ENCODE measurements at regions not wholly inside any gene's neighbourhood (a gene's known extent, or its start where the extent isn't known, plus 50 kb on each side); places are given as distances from the start of the nearest gene placed in this dataset.

DNA sequence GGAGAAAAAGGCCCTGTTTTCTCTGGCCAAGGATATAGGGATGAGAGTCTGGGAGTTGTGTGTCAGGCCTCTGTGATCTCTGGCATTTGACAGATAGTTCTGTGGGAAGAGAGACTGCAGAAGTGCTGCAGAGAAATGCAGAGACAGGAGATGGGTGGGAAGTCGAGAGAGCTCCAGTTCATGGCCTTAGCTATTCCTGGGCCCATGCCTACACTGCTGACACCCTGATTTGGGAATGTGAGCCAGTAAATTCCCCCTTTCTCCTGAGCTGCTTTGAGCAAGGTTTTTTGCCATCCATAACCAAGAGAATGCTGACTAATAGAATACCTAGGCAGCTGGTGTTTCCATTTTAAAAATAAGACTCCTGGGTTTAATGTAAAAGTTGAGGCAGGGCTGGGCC is 59.3 kb downstream of the EBLN2 start:
- no peak for TF ChIP-seq EZH2phosphoT487 (conservative IDR thresholded peaks at IDR 0.05; ENCODE audit: low read length)
- TF ChIP-seq, protein P1, sequence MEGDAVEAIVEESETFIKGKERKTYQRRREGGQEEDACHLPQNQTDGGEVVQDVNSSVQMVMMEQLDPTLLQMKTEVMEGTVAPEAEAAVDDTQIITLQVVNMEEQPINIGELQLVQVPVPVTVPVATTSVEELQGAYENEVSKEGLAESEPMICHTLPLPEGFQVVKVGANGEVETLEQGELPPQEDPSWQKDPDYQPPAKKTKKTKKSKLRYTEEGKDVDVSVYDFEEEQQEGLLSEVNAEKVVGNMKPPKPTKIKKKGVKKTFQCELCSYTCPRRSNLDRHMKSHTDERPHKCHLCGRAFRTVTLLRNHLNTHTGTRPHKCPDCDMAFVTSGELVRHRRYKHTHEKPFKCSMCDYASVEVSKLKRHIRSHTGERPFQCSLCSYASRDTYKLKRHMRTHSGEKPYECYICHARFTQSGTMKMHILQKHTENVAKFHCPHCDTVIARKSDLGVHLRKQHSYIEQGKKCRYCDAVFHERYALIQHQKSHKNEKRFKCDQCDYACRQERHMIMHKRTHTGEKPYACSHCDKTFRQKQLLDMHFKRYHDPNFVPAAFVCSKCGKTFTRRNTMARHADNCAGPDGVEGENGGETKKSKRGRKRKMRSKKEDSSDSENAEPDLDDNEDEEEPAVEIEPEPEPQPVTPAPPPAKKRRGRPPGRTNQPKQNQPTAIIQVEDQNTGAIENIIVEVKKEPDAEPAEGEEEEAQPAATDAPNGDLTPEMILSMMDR (IDR thresholded peaks at IDR 0.05; ENCODE audit: insufficient read depth, low read length, poor library complexity, severe bottlenecking) = no peak
- H3K79me2 ChIP-seq (ENCODE audit: insufficient read depth, low read length) = no peaks in the 10 kb centered on the region
- H3K9me3 ChIP-seq (ENCODE audit: insufficient read depth, low read length) = no peaks in the 10 kb centered on the region
- no peak overlapping the region for H3K4me2 ChIP-seq (ENCODE audit: low read depth, low read length, poor library complexity, severe bottlenecking)
- no peaks in the 10 kb centered on the region for H3K27me3 ChIP-seq (ENCODE audit: low read length)
- H3K27ac ChIP-seq (ENCODE audit: low read depth, low read length) = no peak overlapping the region
- no peaks in the 10 kb centered on the region for H3K36me3 ChIP-seq (ENCODE audit: low read length)
- H2AFZ ChIP-seq (ENCODE audit: low read depth, low read length, severe bottlenecking) = no peak overlapping the region
- no peak overlapping the region for H3K9ac ChIP-seq (ENCODE audit: low read length)
- H3K9me2 ChIP-seq (replicated peaks; ENCODE audit: insufficient read depth, low read length) = no peaks in the 10 kb centered on the region
- no peaks in the 10 kb centered on the region for H3F3A ChIP-seq (ENCODE audit: insufficient read depth)
- no peak overlapping the region for H3K4me3 ChIP-seq (ENCODE audit: insufficient read depth, low read length, poor library complexity, severe bottlenecking)
- no peaks in the 10 kb centered on the region for H4K20me1 ChIP-seq (ENCODE audit: low read depth, low read length)

DNA sequence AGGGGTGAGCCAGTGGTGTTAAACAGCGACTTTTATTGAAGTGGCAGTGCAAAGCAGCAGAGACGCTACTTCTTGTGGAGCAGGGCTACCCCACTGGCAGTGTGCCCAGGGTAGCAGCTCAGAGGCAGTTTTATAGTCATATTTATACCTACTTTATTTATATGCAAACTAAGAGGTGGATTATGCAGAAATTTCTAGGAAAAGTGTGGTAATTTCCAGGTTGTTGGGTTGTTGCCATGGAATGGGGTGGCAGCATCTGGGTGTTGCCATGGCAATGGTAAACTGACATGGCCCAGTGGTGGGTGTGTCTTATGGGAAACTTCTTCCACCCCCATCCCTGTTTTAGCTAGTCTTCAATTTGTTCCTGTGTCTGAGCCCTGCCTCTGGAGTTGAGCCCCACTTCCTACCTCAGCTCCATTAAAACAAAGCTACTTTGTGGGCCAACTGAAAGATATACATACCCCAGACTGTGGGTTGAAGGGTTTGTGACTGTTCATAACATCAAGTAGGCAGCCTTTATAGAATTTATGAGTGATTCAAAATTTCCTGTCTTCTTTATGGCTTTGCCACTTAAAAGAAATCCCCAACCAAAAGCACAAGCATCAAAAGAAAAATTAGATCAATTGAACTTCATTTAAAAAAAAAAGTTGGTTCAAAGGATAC is 60.3 kb downstream of the EBLN2 start:
- Histone ChIP-seq H3K4me2 (ENCODE audit: low read depth, low read length, poor library complexity, severe bottlenecking) (no peak overlapping the region), H4K20me1 (ENCODE audit: low read depth, low read length) (no peaks in the 10 kb centered on the region), H3K27me3 (ENCODE audit: low read length) (no peaks in the 10 kb centered on the region), H2AFZ (ENCODE audit: low read depth, low read length, severe bottlenecking) (no peak overlapping the region), H3K4me3 (ENCODE audit: insufficient read depth, low read length, poor library complexity, severe bottlenecking) (no peak overlapping the region), H3F3A (ENCODE audit: insufficient read depth) (no peaks in the 10 kb centered on the region), H3K79me2 (ENCODE audit: insufficient read depth, low read length) (no peaks in the 10 kb centered on the region), H3K9me3 (ENCODE audit: insufficient read depth, low read length) (no peaks in the 10 kb centered on the region), H3K27ac (ENCODE audit: low read depth, low read length) (no peak overlapping the region), H3K9me2 (replicated peaks; ENCODE audit: insufficient read depth, low read length) (no peaks in the 10 kb centered on the region), H3K36me3 (ENCODE audit: low read length) (no peaks in the 10 kb centered on the region), H3K9ac (ENCODE audit: low read length) (no peak overlapping the region)
- no peak for TF ChIP-seq EZH2phosphoT487 (conservative IDR thresholded peaks at IDR 0.05; ENCODE audit: low read length)
- TF ChIP-seq, protein P1 (IDR thresholded peaks at IDR 0.05; ENCODE audit: insufficient read depth, low read length, poor library complexity, severe bottlenecking) = no peak

DNA sequence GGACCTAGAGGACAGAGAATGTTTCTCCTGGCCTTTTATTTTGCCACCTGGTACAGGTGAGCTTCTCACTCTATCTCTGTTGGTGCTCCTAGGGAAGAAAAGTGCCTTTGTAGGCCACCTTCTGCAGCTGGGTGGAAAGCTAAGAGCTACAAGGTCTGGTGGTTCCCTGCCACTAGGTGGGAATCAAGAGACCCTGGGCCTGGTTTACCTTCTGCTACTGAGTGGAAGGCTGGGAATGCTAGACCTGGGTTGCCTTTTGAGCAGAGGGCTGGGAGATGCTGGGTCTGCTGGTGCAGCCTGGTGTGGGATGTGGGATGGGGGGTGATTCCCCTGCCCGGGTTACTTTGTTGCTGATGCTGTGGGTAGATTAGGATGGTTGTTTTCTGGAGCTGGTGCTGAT is 72.6 kb downstream of the EBLN2 start:
- no peak for TF ChIP-seq EZH2phosphoT487 (conservative IDR thresholded peaks at IDR 0.05; ENCODE audit: low read length)
- TF ChIP-seq, protein P1 (IDR thresholded peaks at IDR 0.05; ENCODE audit: insufficient read depth, low read length, poor library complexity, severe bottlenecking) = no peak
- Histone ChIP-seq H3K79me2 (ENCODE audit: insufficient read depth, low read length) (no peaks in the 10 kb centered on the region), H3K9ac (ENCODE audit: low read length) (no peak overlapping the region), H3K27ac (ENCODE audit: low read depth, low read length) (no peak overlapping the region), H3K9me3 (ENCODE audit: insufficient read depth, low read length) (no peaks in the 10 kb centered on the region), H2AFZ (ENCODE audit: low read depth, low read length, severe bottlenecking) (no peak overlapping the region), H3K4me3 (ENCODE audit: insufficient read depth, low read length, poor library complexity, severe bottlenecking) (no peak overlapping the region), H3K4me2 (ENCODE audit: low read depth, low read length, poor library complexity, severe bottlenecking) (no peak overlapping the region), H4K20me1 (ENCODE audit: low read depth, low read length) (no peaks in the 10 kb centered on the region), H3K9me2 (replicated peaks; ENCODE audit: insufficient read depth, low read length) (no peaks in the 10 kb centered on the region), H3K27me3 (ENCODE audit: low read length) (no peaks in the 10 kb centered on the region), H3F3A (ENCODE audit: insufficient read depth) (no peaks in the 10 kb centered on the region), H3K36me3 (ENCODE audit: low read length) (no peaks in the 10 kb centered on the region)
